IPS-20b (cell line): ENCODE measurements at regions not wholly inside any gene's neighbourhood (a gene's known extent, or its start where the extent isn't known, plus 50 kb on each side); places are given as distances from the start of the nearest gene placed in this dataset.
"Not testable (repeated sequence)": the region's sequence is repeated elsewhere in the genome, so short reads cannot be mapped to it uniquely, and the experiment has no call there.

Experiments
- H3K27ac ChIP-seq: one replicate; pipeline ENCODE4 v1.5.1; 2013; ENCODE audit warnings: low read length
- H3K27me3 ChIP-seq: 2 replicates; pipeline ENCODE4 v1.6.1; 2013; ENCODE audit warnings: mild to moderate bottlenecking, low read length, inconsistent platforms; ENCODE audit not compliant: insufficient read depth
- H3K36me3 ChIP-seq: 2 replicates; pipeline ENCODE4 v1.6.1; 2013; ENCODE audit warnings: low read depth, mild to moderate bottlenecking, inconsistent platforms, low read length, moderate library complexity; ENCODE audit not compliant: insufficient read depth
- H3K4me1 ChIP-seq: 2 replicates; pipeline ENCODE4 v1.6.1; 2013; ENCODE audit warnings: mild to moderate bottlenecking, control low read depth, inconsistent platforms, low read length, moderate library complexity; ENCODE audit not compliant: insufficient read depth
- H3K4me3 ChIP-seq: 2 replicates; pipeline ENCODE4 v1.5.1; 2013; ENCODE audit warnings: mild to moderate bottlenecking, low read length, inconsistent platforms
- H3K9ac ChIP-seq: 2 replicates; pipeline ENCODE4 v1.6.1; 2013; ENCODE audit warnings: low read depth, mild to moderate bottlenecking, inconsistent platforms, low read length, moderate library complexity
- H3K9me3 ChIP-seq: 2 replicates; pipeline ENCODE4 v1.6.1; 2013; ENCODE audit warnings: mild to moderate bottlenecking, low read depth, low read length, inconsistent platforms; ENCODE audit not compliant: insufficient read depth

DNA sequence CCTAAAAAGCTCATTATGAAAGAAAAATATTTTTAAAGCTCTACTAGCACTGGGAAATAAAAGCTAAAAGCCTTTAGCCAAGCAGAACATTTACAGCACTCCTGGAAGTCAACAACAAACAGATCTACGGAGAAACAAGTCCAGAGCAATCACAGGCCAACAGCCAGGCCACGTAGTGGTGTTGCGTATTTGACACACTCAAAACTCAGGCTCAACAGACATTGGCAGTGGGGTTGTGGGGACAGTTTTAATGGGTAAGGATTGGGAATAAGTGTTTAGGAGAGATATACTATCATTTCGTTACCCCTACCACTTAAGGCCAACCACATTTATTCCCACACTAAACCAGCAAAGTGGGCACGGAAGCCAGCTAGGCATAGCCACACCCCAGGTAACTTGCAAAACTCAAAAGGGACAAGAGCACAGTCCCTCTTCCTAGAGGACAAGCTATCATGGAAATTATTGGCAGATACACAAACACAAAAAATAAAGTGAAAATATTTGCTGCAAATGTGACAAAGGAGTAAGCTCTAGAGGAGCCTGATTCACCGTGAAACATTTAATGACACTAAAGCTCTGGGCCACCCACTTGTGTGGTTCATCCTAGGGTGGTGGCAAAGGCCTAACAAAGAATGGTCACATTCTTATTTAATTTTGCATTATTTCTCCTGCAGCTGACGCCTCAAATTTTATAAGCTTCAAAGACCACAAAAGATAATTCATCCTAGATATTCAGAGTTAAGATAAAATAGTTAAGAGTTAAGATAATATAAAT lies 498.2 kb downstream of the TNS3 start:
- H3K36me3 ChIP-seq = no peaks in the 10 kb centered on the region
- no peak overlapping the region for H3K4me3 ChIP-seq
- H3K27me3 ChIP-seq = peaks cover 12% of the 10 kb centered on the region
- H3K9me3 ChIP-seq = no peaks in the 10 kb centered on the region
- H3K27ac ChIP-seq = no peak overlapping the region
- H3K4me1 ChIP-seq = no peaks in the 10 kb centered on the region
- no peak overlapping the region for H3K9ac ChIP-seq

DNA sequence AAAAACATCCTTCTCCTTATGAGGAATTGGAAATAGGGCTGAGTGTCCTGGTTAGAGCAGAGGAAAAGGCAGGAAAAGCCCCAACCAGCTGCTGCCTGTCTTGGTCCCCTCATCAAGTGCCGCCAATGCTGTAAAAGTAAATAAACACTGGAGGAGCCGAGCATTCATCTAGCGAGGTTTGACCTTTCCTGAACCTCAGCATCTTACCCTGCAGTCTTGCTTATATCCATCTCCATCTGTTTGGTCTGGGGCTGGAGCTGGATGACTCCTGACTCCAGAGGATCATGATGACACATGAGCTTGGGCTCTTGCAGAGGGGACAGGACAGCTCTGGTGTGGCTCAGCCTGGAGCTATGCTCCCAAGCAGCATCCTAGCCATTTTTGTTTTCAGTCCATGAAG lies 501.1 kb downstream of the TNS3 start:
- Histone ChIP-seq H3K36me3 (no peaks in the 10 kb centered on the region), H3K27ac (no peak overlapping the region), H3K9ac (no peak overlapping the region), H3K4me1 (no peaks in the 10 kb centered on the region), H3K4me3 (no peak overlapping the region), H3K27me3 (no peaks in the 10 kb centered on the region), H3K9me3 (no peaks in the 10 kb centered on the region)

DNA sequence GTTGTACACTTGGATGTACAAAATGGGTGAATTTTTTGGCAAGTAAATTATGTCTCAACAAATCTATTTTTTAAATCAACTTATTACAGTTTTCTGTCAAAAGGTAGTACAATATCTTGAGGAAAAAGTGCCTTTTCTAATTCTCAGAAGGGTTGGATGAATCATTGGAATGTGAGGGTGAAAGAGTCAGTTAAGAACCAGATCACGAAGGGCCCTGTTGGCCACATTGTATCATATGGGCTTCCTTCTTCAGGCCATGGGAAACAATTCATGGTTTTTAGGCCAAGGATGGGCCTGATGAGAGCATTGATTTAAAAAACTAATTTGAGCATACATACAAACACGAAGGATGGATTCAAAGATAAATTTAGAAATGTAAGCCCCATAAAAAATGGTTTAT lies 503.7 kb downstream of the TNS3 start:
- no peak overlapping the region for H3K27ac ChIP-seq
- H3K36me3 ChIP-seq = no peaks in the 10 kb centered on the region
- no peak overlapping the region for H3K4me3 ChIP-seq
- H3K4me1 ChIP-seq = peaks cover 8% of the 10 kb centered on the region; the same call in 1 of the 2 replicates
- no peaks in the 10 kb centered on the region for H3K9me3 ChIP-seq
- no peaks in the 10 kb centered on the region for H3K27me3 ChIP-seq
- H3K9ac ChIP-seq = no peak overlapping the region

DNA sequence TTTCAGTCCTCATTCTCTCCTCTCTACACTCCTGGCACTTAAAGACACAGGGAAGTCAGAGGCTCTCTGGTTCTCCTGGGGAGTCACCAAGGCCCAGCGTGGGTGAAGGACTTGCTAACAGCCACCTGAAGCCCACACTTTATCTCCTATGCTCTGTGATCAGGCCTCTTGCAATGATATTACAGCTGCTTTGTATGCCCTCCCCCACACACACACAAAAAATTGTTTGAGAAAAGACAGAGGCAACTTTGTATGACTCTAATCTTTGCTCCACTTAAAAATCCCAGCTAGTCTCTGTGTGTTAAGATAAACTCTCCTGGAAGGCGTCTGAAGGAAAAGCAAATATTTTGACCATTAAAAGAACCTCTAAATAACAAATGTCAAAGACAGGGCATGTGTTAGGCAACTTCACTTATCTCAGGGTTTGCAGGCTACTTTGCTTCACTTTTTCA lies 507.2 kb downstream of the TNS3 start:
- no peaks in the 10 kb centered on the region for H3K27me3 ChIP-seq
- H3K36me3 ChIP-seq = no peaks in the 10 kb centered on the region
- no peak overlapping the region for H3K27ac ChIP-seq
- H3K4me3 ChIP-seq = no peak overlapping the region
- H3K9ac ChIP-seq = no peak overlapping the region
- H3K4me1 ChIP-seq = peaks cover 8% of the 10 kb centered on the region; the same call in 1 of the 2 replicates
- H3K9me3 ChIP-seq = no peaks in the 10 kb centered on the region

DNA sequence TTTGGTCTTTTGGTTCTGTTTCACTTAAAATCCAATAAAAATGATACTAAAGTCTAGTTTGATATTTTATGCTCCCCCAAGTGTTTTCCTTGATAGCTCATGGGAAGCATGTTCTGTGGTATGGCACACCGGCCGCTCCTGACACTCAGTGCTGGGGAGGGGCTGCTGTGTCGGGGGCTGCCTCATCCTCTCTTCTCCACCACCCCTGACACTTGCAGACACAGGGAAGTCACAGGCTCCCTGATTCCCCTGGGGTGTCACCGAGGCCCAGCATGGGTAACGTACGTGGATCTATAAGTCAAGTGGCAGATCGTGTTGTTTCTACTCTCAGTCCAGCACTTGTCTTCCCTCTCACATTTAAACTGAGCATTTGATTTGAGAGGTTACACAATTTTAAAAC lies 508.6 kb downstream of the TNS3 start:
- no peak overlapping the region for H3K9ac ChIP-seq
- no peak overlapping the region for H3K4me3 ChIP-seq
- no peak overlapping the region for H3K27ac ChIP-seq
- no peaks in the 10 kb centered on the region for H3K36me3 ChIP-seq
- H3K9me3 ChIP-seq = no peaks in the 10 kb centered on the region
- H3K27me3 ChIP-seq = no peaks in the 10 kb centered on the region
- peaks cover 8% of the 10 kb centered on the region; the same call in 1 of the 2 replicates for H3K4me1 ChIP-seq

DNA sequence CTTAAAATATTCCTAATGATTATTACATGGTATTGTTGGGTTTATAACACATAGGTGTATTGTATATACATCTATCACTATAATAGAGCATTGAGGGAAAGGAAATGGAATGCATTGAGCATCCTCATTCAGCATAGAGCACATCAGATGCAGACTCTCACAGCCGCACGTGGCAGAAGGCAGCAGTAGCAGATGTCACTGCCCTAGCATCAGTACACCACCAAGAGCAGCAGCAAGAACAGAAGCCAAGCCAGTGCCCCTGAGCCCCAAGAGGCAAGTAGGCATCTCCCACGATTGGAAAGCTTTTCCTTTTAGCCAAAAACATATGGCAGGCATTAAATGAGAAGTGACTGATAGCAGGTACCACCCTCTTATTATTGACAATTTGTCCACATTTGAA lies 510.0 kb downstream of the TNS3 start:
- Histone ChIP-seq H3K9ac (no peak overlapping the region), H3K9me3 (no peaks in the 10 kb centered on the region), H3K4me3 (no peak overlapping the region)

GRCh38 chr7:47069385-47070076 lies 512.4 kb downstream of the TNS3 start:
- H3K9ac ChIP-seq = no peak overlapping the region
- H3K4me3 ChIP-seq = no peak overlapping the region
- H3K27ac ChIP-seq = no peak overlapping the region

More for the DNA sequence above, 510.0 kb downstream of the TNS3 start:
- no peaks in the 10 kb centered on the region for H3K27me3 ChIP-seq
- H3K27ac ChIP-seq = no peak overlapping the region
- no peaks in the 10 kb centered on the region for H3K36me3 ChIP-seq
- H3K4me1 ChIP-seq = peaks cover 8% of the 10 kb centered on the region; the same call in 1 of the 2 replicates

GRCh38 chr7:47066976-47067614 lies 514.8 kb downstream of the TNS3 start:
- Histone ChIP-seq H3K4me1 (no peaks in the 10 kb centered on the region), H3K4me3 (no peak overlapping the region), H3K27me3 (no peaks in the 10 kb centered on the region), H3K9me3 (no peaks in the 10 kb centered on the region), H3K9ac (no peak overlapping the region), H3K27ac (no peak overlapping the region), H3K36me3 (no peaks in the 10 kb centered on the region)

More at GRCh38 chr7:47069385-47070076, 512.4 kb downstream of the TNS3 start:
- Histone ChIP-seq H3K9me3 (no peaks in the 10 kb centered on the region), H3K4me1 (peaks cover 8% of the 10 kb centered on the region; the same call in 1 of the 2 replicates), H3K27me3 (no peaks in the 10 kb centered on the region), H3K36me3 (no peaks in the 10 kb centered on the region)

DNA sequence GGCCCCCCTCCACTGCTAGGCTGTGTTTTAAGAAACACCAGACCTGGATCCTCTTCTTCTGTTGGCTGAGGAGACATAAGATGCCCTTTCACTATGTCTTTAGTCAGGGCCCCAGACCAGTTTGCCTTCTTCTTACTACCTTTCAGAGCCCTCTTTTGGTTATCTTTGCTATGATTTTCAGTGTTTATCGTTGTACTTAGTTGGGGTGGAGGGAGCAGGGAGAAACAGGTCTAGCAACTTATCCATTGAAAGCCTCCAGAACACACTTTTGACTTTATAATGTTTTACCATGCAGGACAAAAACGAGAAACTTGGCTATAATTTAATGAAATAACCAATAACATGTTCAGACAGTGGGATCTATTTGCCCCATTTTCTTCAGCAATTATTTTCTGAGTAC lies 525.2 kb downstream of the TNS3 start:
- Histone ChIP-seq H3K27me3 (no peaks in the 10 kb centered on the region), H3K4me1 (no peaks in the 10 kb centered on the region), H3K4me3 (no peak overlapping the region), H3K27ac (no peak overlapping the region), H3K9ac (no peak overlapping the region), H3K36me3 (no peaks in the 10 kb centered on the region), H3K9me3 (no peaks in the 10 kb centered on the region)

DNA sequence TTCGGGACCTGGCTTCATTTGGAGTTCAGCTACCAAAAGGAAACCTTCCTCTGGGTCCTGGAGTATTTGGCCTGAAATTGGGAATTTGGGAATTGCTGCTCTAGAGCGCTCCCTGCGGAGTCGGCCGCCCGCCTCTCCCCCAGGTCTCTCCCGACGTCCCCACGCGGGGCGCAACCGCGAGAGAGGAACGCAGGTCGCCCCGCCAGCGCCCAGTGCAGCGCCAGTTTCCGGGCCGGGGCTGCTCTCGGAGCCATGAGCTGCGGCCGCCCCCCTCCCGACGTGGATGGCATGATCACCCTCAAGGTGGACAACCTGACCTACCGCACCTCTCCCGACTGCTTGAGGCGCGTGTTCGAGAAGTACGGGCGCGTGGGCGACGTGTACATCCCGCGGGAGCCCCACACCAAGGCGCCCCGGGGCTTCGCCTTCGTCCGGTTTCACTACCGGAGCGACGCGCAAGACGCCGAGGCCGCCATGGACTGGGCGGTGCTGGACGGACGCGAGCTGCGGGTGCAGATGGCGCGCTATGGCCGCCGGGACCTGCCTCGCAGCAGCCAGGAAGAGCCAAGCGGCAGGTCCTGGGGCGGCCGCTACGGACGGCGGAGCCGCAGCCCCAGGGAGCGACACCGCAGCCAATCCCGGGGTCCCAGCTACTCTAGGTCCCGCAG lies 529.2 kb downstream of the TNS3 start:
- H3K4me1 ChIP-seq, H3K9me3 ChIP-seq, H3K27ac ChIP-seq, H3K9ac ChIP-seq, H3K4me3 ChIP-seq, H3K27me3 ChIP-seq, H3K36me3 ChIP-seq: not testable (repeated sequence)

DNA sequence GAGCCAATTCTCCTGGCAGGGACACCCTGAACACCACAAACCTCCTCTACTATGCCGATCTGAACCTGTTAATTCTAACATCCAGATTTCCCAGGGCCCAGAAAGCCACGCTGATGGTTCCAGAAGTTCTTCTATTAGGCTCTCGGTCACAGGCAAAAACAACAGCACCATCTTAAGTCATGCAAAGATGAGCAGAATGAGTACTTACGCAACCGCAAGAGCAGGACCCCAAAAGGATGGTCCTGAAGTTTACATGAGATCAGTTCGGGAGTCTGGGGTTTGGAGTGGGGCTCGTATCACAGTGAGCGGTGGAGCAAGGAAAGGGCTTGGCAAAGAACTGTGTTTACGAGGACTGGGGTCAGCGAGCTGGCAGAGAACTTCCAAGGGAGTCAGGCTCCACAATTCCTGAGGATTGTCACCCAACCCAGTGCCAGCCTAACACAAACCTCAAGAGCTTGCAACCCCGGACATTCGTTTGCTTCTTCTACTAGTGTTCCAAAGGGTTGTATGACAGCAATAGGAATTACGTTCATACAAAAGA lies 532.6 kb downstream of the TNS3 start:
- Histone ChIP-seq H3K4me3 (no peak overlapping the region), H3K27ac (no peak overlapping the region), H3K36me3 (no peaks in the 10 kb centered on the region), H3K27me3 (no peaks in the 10 kb centered on the region), H3K9me3 (no peaks in the 10 kb centered on the region), H3K9ac (no peak overlapping the region), H3K4me1 (no peaks in the 10 kb centered on the region)
